ENCODE measurements at regions not wholly inside any gene's neighbourhood (a gene's known extent, or its start where the extent isn't known, plus 50 kb on each side); places are given as distances from the start of the nearest gene placed in this dataset.
"Not testable (repeated sequence)": the region's sequence is repeated elsewhere in the genome, so short reads cannot be mapped to it uniquely, and the experiment has no call there.

DNA sequence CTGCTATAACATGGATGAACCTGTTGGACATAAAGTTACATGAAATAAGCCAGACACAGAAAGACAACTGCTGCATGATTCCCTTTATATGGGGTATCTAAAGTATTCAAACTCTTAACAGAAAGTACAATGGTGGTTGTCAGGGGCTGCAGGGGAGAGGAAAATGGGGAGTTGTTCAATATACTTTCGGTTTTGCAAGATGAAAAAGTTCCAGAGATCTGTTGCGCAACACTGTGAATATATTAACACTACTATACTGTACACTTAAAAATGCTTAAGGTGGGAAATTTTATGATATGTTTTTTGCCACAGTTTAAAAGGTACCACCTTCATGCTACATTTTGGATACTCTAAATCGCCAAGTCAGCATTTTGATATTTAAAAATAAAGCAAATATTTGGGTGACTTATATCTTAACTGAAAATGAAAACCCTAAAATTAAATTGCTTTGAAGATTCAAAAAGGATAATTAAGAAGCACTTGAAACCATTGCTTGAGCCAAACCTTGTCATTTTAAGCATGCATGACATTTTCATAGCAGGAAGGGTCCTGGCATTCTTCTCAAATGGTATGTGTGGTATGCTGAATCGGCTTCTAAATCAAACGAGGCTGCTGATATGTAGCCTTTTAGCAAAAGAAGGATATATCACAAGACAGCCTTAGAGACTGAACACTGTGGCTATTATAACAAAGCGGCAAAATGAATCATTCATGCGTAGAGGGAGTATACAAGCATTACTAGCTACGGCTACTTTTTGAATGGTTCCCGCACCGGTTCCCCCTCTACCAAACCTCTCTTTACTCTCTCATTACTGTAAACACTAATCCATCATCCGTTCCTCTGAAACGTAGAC is 607.1 kb upstream of the DIPK2B start:
- Mint-ChIP-seq H3K9me3 (peaks cover 2% of the 10 kb centered on the region), H3K36me3 (ENCODE audit: low read depth) (peaks cover 34% of the 10 kb centered on the region), H3K4me1 (peaks cover 84% of the 10 kb centered on the region), H3K27ac (peak overlapping the region; percentile 96), H3K4me3 (peak overlapping the region; percentile 79), H3K27me3 (no peaks in the 10 kb centered on the region)
- POLR2A ChIA-PET, result no interaction called here
- CTCF ChIA-PET, result interaction anchor here (0.7 to 1.4 kb wide), 3 partner anchors 9 to 303 kb away, joined by 3 to 6 read pairs (median 4); no protein-coding TSS in a partner anchor
- DNase-seq, result peak; percentile 37

GRCh38 chrX:45806410-45807121 is 605.9 kb upstream of the DIPK2B start:
- Mint-ChIP-seq H3K27me3 (no peaks in the 10 kb centered on the region), H3K9me3 (peaks cover 2% of the 10 kb centered on the region), H3K4me1 (peaks cover 85% of the 10 kb centered on the region), H3K36me3 (ENCODE audit: low read depth) (peaks cover 26% of the 10 kb centered on the region), H3K27ac (peak overlapping the region; percentile 96), H3K4me3 (peak overlapping the region; percentile 79)
- DNase-seq, result peak; percentile 67
- POLR2A ChIA-PET, result interaction anchor here (0.6 to 0.7 kb wide), 4 partner anchors 10 to 1300 kb away, joined by 3 to 4 read pairs (median 4); no protein-coding TSS in a partner anchor
- CTCF ChIA-PET, result interaction anchor here (1.0 to 1.6 kb wide), 4 partner anchors 10 to 20 kb away, joined by 3 to 6 read pairs (median 4); no protein-coding TSS in a partner anchor

GRCh38 chrX:45804276-45804675 is 603.6 kb upstream of the DIPK2B start:
- peaks cover 2% of the 10 kb centered on the region for H3K9me3 Mint-ChIP-seq
- no peaks in the 10 kb centered on the region for H3K27me3 Mint-ChIP-seq
- no peak overlapping the region for H3K4me3 Mint-ChIP-seq
- peaks cover 77% of the 10 kb centered on the region for H3K4me1 Mint-ChIP-seq
- POLR2A ChIA-PET, result no interaction called here
- H3K27ac Mint-ChIP-seq, result peak overlapping the region; percentile 66
- CTCF ChIA-PET, result no interaction called here
- no peak for DNase-seq
- H3K36me3 Mint-ChIP-seq (ENCODE audit: low read depth), result peaks cover 15% of the 10 kb centered on the region

GRCh38 chrX:45803383-45803921 is 602.8 kb upstream of the DIPK2B start:
- DNase-seq, result no peak
- Mint-ChIP-seq H3K27ac (peak overlapping the region; percentile 68), H3K27me3 (no peaks in the 10 kb centered on the region), H3K4me3 (no peak overlapping the region), H3K36me3 (ENCODE audit: low read depth) (peaks cover 13% of the 10 kb centered on the region), H3K4me1 (peaks cover 77% of the 10 kb centered on the region), H3K9me3 (peaks cover 2% of the 10 kb centered on the region)
- ChIA-PET POLR2A (no interaction called here), CTCF (no interaction called here)

DNA sequence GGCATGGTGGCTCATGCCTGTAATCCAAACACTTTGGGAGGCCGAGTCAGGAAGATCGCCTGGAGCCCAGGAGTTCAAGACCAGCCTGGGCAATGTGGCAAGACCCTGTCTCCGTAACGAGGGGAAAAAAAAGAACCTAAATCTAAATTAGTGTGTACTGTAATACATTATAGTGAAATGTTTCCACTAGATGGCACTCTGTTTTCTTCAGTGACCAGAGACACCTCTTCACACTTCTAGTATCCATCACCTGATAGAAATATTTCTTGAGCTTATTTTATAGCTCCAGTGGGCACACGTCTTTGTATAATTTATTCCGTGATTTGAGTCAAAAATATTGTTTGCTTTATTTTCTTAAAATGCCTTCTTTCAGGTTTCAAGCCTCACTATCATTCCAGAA is 600.9 kb upstream of the DIPK2B start:
- POLR2A ChIA-PET, result no interaction called here
- Mint-ChIP-seq H3K4me1 (peaks cover 78% of the 10 kb centered on the region), H3K36me3 (ENCODE audit: low read depth) (peaks cover 17% of the 10 kb centered on the region), H3K9me3 (peaks cover 2% of the 10 kb centered on the region), H3K27me3 (no peaks in the 10 kb centered on the region), H3K27ac (peak overlapping the region; percentile 72), H3K4me3 (peak overlapping the region; percentile 30)
- CTCF ChIA-PET, result interaction anchor here (0.6 to 1.2 kb wide), 7 partner anchors 9 to 281 kb away, joined by 3 to 5 read pairs (median 3); no protein-coding TSS in a partner anchor
- DNase-seq, result no peak

DNA sequence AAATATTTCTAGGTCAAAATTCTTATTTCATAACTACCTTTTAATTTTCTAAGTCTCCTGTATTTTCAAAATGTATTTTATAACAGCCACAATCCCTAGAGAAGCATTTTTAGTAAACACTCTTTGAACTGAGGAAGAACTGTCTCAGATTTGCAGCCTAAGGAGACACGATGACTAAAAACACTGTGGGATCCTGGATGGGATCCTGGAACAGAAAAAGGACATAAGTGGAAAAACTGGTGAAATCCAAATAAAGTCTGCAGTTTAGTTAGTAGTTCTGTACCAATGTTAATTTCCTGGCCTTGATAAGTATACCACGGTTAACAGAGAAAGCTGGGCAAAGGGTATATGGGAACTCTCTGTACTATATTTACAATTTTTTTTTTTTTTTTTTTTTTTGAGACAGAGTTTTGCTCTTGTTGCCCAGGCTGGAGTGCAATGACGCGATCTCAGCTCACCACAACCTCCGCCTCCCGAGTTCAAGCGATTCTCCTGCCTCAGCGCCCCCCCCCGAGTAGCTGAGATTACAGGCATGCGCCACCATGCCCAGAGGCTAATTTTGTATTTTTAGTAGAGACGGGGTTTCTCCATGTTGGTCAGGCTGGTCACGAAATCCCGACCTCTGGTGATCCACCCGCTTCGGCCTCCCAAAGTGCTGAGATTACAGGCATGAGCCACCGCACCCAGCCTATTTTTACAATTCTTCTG is 600.2 kb upstream of the DIPK2B start:
- H3K4me3 Mint-ChIP-seq, H3K27me3 Mint-ChIP-seq, H3K9me3 Mint-ChIP-seq, POLR2A ChIA-PET: not testable (repeated sequence)
- H3K27ac Mint-ChIP-seq, result peak overlapping the region; percentile 72
- DNase-seq, result peak; percentile 40
- CTCF ChIA-PET, result interaction anchor here (0.8 to 1.2 kb wide), 3 partner anchors 10 to 27 kb away, joined by 3 to 5 read pairs (median 3); no protein-coding TSS in a partner anchor
- H3K4me1 Mint-ChIP-seq, result peaks cover 79% of the 10 kb centered on the region
- H3K36me3 Mint-ChIP-seq (ENCODE audit: low read depth), result peaks cover 21% of the 10 kb centered on the region

GRCh38 chrX:45799576-45799975 is 598.9 kb upstream of the DIPK2B start:
- DNase-seq, result no peak
- H3K9me3 Mint-ChIP-seq, result peaks cover 2% of the 10 kb centered on the region
- H3K36me3 Mint-ChIP-seq (ENCODE audit: low read depth), result peaks cover 21% of the 10 kb centered on the region
- peak overlapping the region; percentile 44 for H3K4me3 Mint-ChIP-seq
- ChIA-PET POLR2A (no interaction called here), CTCF (no interaction called here)
- peak overlapping the region; percentile 76 for H3K27ac Mint-ChIP-seq
- peaks cover 79% of the 10 kb centered on the region for H3K4me1 Mint-ChIP-seq
- H3K27me3 Mint-ChIP-seq, result no peaks in the 10 kb centered on the region

DNA sequence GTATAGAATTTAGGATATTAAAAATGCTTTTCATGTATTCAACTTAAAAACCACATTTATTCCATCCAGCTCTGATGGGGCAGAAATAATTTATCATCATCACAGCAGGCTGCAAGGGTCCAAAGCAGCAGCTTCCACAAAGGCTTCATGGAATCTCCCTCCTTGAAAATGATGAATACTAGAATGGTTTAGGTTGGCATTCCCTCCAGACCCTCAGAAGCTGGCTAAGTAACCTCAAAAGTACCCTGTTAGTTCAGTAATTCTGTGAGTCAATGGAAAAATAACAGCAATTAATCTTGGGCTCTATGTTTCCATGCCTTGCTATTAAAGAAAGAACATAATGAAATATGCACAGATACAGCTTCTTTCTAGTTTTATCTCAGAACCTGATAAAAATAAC is 594.9 kb upstream of the DIPK2B start:
- peaks cover 28% of the 10 kb centered on the region for H3K36me3 Mint-ChIP-seq (ENCODE audit: low read depth)
- CTCF ChIA-PET, result interaction anchor here (1.3 kb wide), 1 partner anchor 11 kb away, joined by 5 read pairs; no protein-coding TSS in a partner anchor
- H3K27me3 Mint-ChIP-seq, result no peaks in the 10 kb centered on the region
- H3K4me1 Mint-ChIP-seq, result peaks cover 80% of the 10 kb centered on the region
- H3K4me3 Mint-ChIP-seq, result no peak overlapping the region
- no peaks in the 10 kb centered on the region for H3K9me3 Mint-ChIP-seq
- no peak for DNase-seq
- no peak overlapping the region for H3K27ac Mint-ChIP-seq
- POLR2A ChIA-PET, result no interaction called here

GRCh38 chrX:45794995-45795337 is 594.3 kb upstream of the DIPK2B start:
- H3K27me3 Mint-ChIP-seq, result no peaks in the 10 kb centered on the region
- H3K4me3 Mint-ChIP-seq, result no peak overlapping the region
- ChIA-PET CTCF (interaction anchor here (1.1 to 1.3 kb wide), 2 partner anchors 11 to 12 kb away, joined by 3 to 5 read pairs; no protein-coding TSS in a partner anchor), POLR2A (no interaction called here)
- DNase-seq, result no peak
- peaks cover 29% of the 10 kb centered on the region for H3K36me3 Mint-ChIP-seq (ENCODE audit: low read depth)
- no peak overlapping the region for H3K27ac Mint-ChIP-seq
- H3K4me1 Mint-ChIP-seq, result peaks cover 79% of the 10 kb centered on the region
- no peaks in the 10 kb centered on the region for H3K9me3 Mint-ChIP-seq

- POLR2A ChIA-PET, result no interaction called here
- Mint-ChIP-seq H3K4me3 (no peak overlapping the region), H3K36me3 (ENCODE audit: low read depth) (peaks cover 29% of the 10 kb centered on the region)
Observed at GRCh38 chrX:45794323-45794994, 593.8 kb upstream of the DIPK2B start.

GRCh38 chrX:45788941-45789348 is 588.3 kb upstream of the DIPK2B start:
- H3K9me3 Mint-ChIP-seq, result no peaks in the 10 kb centered on the region
- no peak overlapping the region for H3K4me3 Mint-ChIP-seq
- peak overlapping the region; percentile 31 for H3K27ac Mint-ChIP-seq
- no peaks in the 10 kb centered on the region for H3K27me3 Mint-ChIP-seq
- ChIA-PET CTCF (no interaction called here), POLR2A (no interaction called here)
- DNase-seq, result no peak
- H3K4me1 Mint-ChIP-seq, result peaks cover 64% of the 10 kb centered on the region
- H3K36me3 Mint-ChIP-seq (ENCODE audit: low read depth), result peaks cover 25% of the 10 kb centered on the region

More at GRCh38 chrX:45794323-45794994, 593.8 kb upstream of the DIPK2B start:
- CTCF ChIA-PET, result interaction anchor here (1.1 to 1.3 kb wide), 3 partner anchors 12 to 34 kb away, joined by 3 to 5 read pairs (median 3); no protein-coding TSS in a partner anchor
- H3K4me1 Mint-ChIP-seq, result peaks cover 74% of the 10 kb centered on the region
- H3K27me3 Mint-ChIP-seq, result no peaks in the 10 kb centered on the region
- peak overlapping the region; percentile 68 for H3K27ac Mint-ChIP-seq
- DNase-seq, result no peak
- no peaks in the 10 kb centered on the region for H3K9me3 Mint-ChIP-seq

- no peak overlapping the region for H3K27ac Mint-ChIP-seq
- no peaks in the 10 kb centered on the region for H3K27me3 Mint-ChIP-seq
- H3K36me3 Mint-ChIP-seq (ENCODE audit: low read depth), result peaks cover 28% of the 10 kb centered on the region
- H3K4me1 Mint-ChIP-seq, result peaks cover 58% of the 10 kb centered on the region
- H3K4me3 Mint-ChIP-seq, result no peak overlapping the region
- DNase-seq, result no peak
- ChIA-PET CTCF (no interaction called here), POLR2A (no interaction called here)
- no peaks in the 10 kb centered on the region for H3K9me3 Mint-ChIP-seq
Observed at GRCh38 chrX:45788315-45788714, 587.6 kb upstream of the DIPK2B start.
